GDM1 (cell line): ENCODE measurements at regions not wholly inside any gene's neighbourhood (a gene's known extent, or its start where the extent isn't known, plus 50 kb on each side); places are given as distances from the start of the nearest gene placed in this dataset.
"Not testable (repeated sequence)": the region's sequence is repeated elsewhere in the genome, so short reads cannot be mapped to it uniquely, and the experiment has no call there.

Experiments used
- DNase-seq: peaks from one replicate; lab custom pipeline; 2025; lab: John Stamatoyannopoulos, UW

GRCh38 chr6:120805276-120805675 lies 529.0 kb downstream of the TBC1D32 start:
- DNase-seq: no peak

GRCh38 chr6:120804612-120805011 lies 529.7 kb downstream of the TBC1D32 start:
- no peak for DNase-seq

GRCh38 chr6:120786682-120787081 lies 547.6 kb downstream of the TBC1D32 start:
- DNase-seq: no peak

- no peak for DNase-seq
Measured at GRCh38 chr6:120786256-120786655, 548.0 kb downstream of the TBC1D32 start.

GRCh38 chr6:120785459-120786086 lies 548.7 kb downstream of the TBC1D32 start:
- no peak for DNase-seq

- no peak for DNase-seq
Measured at GRCh38 chr6:120779441-120779840, 554.8 kb downstream of the TBC1D32 start.

- no peak for DNase-seq
Measured at GRCh38 chr6:120775698-120776097, 558.6 kb downstream of the TBC1D32 start.

GRCh38 chr6:120774275-120774674 lies 560.0 kb downstream of the TBC1D32 start:
- DNase-seq: no peak

GRCh38 chr6:120771019-120771418 lies 563.3 kb downstream of the TBC1D32 start:
- DNase-seq: no peak

GRCh38 chr6:120764312-120764711 lies 570.0 kb downstream of the TBC1D32 start:
- DNase-seq: no peak

- no peak for DNase-seq
Measured at GRCh38 chr6:120759570-120759969, 574.7 kb downstream of the TBC1D32 start.

GRCh38 chr6:120748574-120748973 lies 585.7 kb downstream of the TBC1D32 start:
- DNase-seq: not testable (repeated sequence)

GRCh38 chr6:120736740-120737139 lies 597.5 kb downstream of the TBC1D32 start:
- no peak for DNase-seq

GRCh38 chr6:120735641-120736040 lies 598.6 kb downstream of the TBC1D32 start:
- DNase-seq: no peak

- DNase-seq: no peak
Measured at GRCh38 chr6:120711255-120711654, 623.0 kb downstream of the TBC1D32 start.

GRCh38 chr6:120700001-120700400 lies 634.3 kb downstream of the TBC1D32 start:
- no peak for DNase-seq

GRCh38 chr6:120686492-120686891 lies 647.8 kb downstream of the TBC1D32 start:
- no peak for DNase-seq

- no peak for DNase-seq
Measured at GRCh38 chr6:120682145-120682544, 652.1 kb downstream of the TBC1D32 start.

GRCh38 chr6:120681204-120681603 lies 653.1 kb downstream of the TBC1D32 start:
- DNase-seq: no peak

GRCh38 chr6:120675886-120676285 lies 658.4 kb downstream of the TBC1D32 start:
- no peak for DNase-seq

- DNase-seq: no peak
Measured at GRCh38 chr6:120671519-120671918, 662.8 kb downstream of the TBC1D32 start.

- no peak for DNase-seq
Measured at GRCh38 chr6:120652506-120652905, 681.8 kb downstream of the TBC1D32 start.

- DNase-seq: no peak
Measured at GRCh38 chr6:120648713-120649112, 685.6 kb downstream of the TBC1D32 start.

- DNase-seq: no peak
Measured at GRCh38 chr6:120646101-120646500, 688.2 kb downstream of the TBC1D32 start.
